ENCODE measurements at regions not wholly inside any gene's neighbourhood (a gene's known extent, or its start where the extent isn't known, plus 50 kb on each side); places are given as distances from the start of the nearest gene placed in this dataset.
"Not testable (repeated sequence)": the region's sequence is repeated elsewhere in the genome, so short reads cannot be mapped to it uniquely, and the experiment has no call there.

- Mint-ChIP-seq H3K4me1 (ENCODE audit: low read depth, unreplicated experiment) (peaks cover 34% of the 10 kb centered on the region), H3K9me3 (ENCODE audit: unreplicated experiment) (no peaks in the 10 kb centered on the region), H3K27ac (ENCODE audit: unreplicated experiment) (peak overlapping the region; percentile 72), H3K27me3 (ENCODE audit: low read depth, unreplicated experiment) (no peaks in the 10 kb centered on the region), H3K36me3 (ENCODE audit: low read depth, unreplicated experiment) (no peaks in the 10 kb centered on the region), H3K4me3 (ENCODE audit: unreplicated experiment) (no peak overlapping the region)
- H3K27ac ChIP-seq (ENCODE audit: low read depth, low read length) = peak overlapping the region; percentile 89
- TF ChIP-seq CTCF (IDR thresholded peaks at IDR 0.05; ENCODE audit: insufficient read depth, low read depth, low read length) = no peak
- no peak for TF ChIP-seq EZH2 (IDR thresholded peaks at IDR 0.05; ENCODE audit: insufficient read depth, low read length)
- H3K4me3 ChIP-seq (ENCODE audit: insufficient read depth, low read depth, low read length) = no peak overlapping the region
- peak overlapping the region; percentile 60 for H3K9ac ChIP-seq (ENCODE audit: low read length)
- DNase-seq (ENCODE audit: low read depth) (no peak), FAIRE-seq (peak; percentile 9)
- H3K9me3 ChIP-seq (ENCODE audit: insufficient read depth, low read depth, low read length) = no peaks in the 10 kb centered on the region
- no peaks in the 10 kb centered on the region for H3K36me3 ChIP-seq (ENCODE audit: insufficient read depth, low read length)
- no peak overlapping the region for H2AFZ ChIP-seq (ENCODE audit: low read depth, low read length)
- H3K4me2 ChIP-seq (ENCODE audit: low read length) = peak overlapping the region; percentile 49
- no peaks in the 10 kb centered on the region for H3K79me2 ChIP-seq (ENCODE audit: insufficient read depth, low read length)
- H3K27me3 ChIP-seq (ENCODE audit: insufficient read depth, low read length) = no peaks in the 10 kb centered on the region
- peaks cover 32% of the 10 kb centered on the region for H3K4me1 ChIP-seq (ENCODE audit: insufficient read depth, low read length)
- H4K20me1 ChIP-seq (ENCODE audit: insufficient read depth, low read length) = no peaks in the 10 kb centered on the region
Observed at GRCh38 chr3:36647423-36647853, 116.9 kb downstream of the DCLK3 start.

- H3K4me3 ChIP-seq (ENCODE audit: insufficient read depth, low read depth, low read length) = no peak overlapping the region
- TF ChIP-seq EZH2 (IDR thresholded peaks at IDR 0.05; ENCODE audit: insufficient read depth, low read length) (no peak), CTCF (IDR thresholded peaks at IDR 0.05; ENCODE audit: insufficient read depth, low read depth, low read length) (no peak)
- FAIRE-seq (no peak), DNase-seq (ENCODE audit: low read depth) (no peak)
- H3K9me3 Mint-ChIP-seq (ENCODE audit: unreplicated experiment) = no peaks in the 10 kb centered on the region
- H3K9me3 ChIP-seq (ENCODE audit: insufficient read depth, low read depth, low read length) = no peaks in the 10 kb centered on the region
- no peak overlapping the region for H3K9ac ChIP-seq (ENCODE audit: low read length)
- H3K4me3 Mint-ChIP-seq (ENCODE audit: unreplicated experiment) = no peak overlapping the region
- no peak overlapping the region for H3K4me2 ChIP-seq (ENCODE audit: low read length)
- no peak overlapping the region for H3K27ac ChIP-seq (ENCODE audit: low read depth, low read length)
- H3K36me3 Mint-ChIP-seq (ENCODE audit: low read depth, unreplicated experiment) = no peaks in the 10 kb centered on the region
- no peaks in the 10 kb centered on the region for H3K36me3 ChIP-seq (ENCODE audit: insufficient read depth, low read length)
- no peak overlapping the region for H2AFZ ChIP-seq (ENCODE audit: low read depth, low read length)
- no peaks in the 10 kb centered on the region for H4K20me1 ChIP-seq (ENCODE audit: insufficient read depth, low read length)
- H3K4me1 ChIP-seq (ENCODE audit: insufficient read depth, low read length) = peaks cover 10% of the 10 kb centered on the region
- H3K4me1 Mint-ChIP-seq (ENCODE audit: low read depth, unreplicated experiment) = peaks cover 17% of the 10 kb centered on the region
- no peak overlapping the region for H3K27ac Mint-ChIP-seq (ENCODE audit: unreplicated experiment)
- no peaks in the 10 kb centered on the region for H3K79me2 ChIP-seq (ENCODE audit: insufficient read depth, low read length)
- H3K27me3 Mint-ChIP-seq (ENCODE audit: low read depth, unreplicated experiment) = no peaks in the 10 kb centered on the region
- no peaks in the 10 kb centered on the region for H3K27me3 ChIP-seq (ENCODE audit: insufficient read depth, low read length)
Observed at GRCh38 chr3:36643192-36643591, 121.2 kb downstream of the DCLK3 start.

- Histone ChIP-seq H3K9me3 (ENCODE audit: insufficient read depth, low read depth, low read length) (no peaks in the 10 kb centered on the region), H3K36me3 (ENCODE audit: insufficient read depth, low read length) (no peaks in the 10 kb centered on the region)
- no peak for DNase-seq (ENCODE audit: low read depth)
Observed at GRCh38 chr3:36635731-36636130, 128.6 kb downstream of the DCLK3 start.

GRCh38 chr3:36633897-36634296 is 130.5 kb downstream of the DCLK3 start:
- not testable (repeated sequence) for H3K36me3 ChIP-seq (ENCODE audit: insufficient read depth, low read length); H3K27ac Mint-ChIP-seq (ENCODE audit: unreplicated experiment); H3K4me1 Mint-ChIP-seq (ENCODE audit: low read depth, unreplicated experiment); H3K36me3 Mint-ChIP-seq (ENCODE audit: low read depth, unreplicated experiment); H2AFZ ChIP-seq (ENCODE audit: low read depth, low read length); DNase-seq (ENCODE audit: low read depth); H3K27ac ChIP-seq (ENCODE audit: low read depth, low read length); H3K4me3 ChIP-seq (ENCODE audit: insufficient read depth, low read depth, low read length); H3K4me2 ChIP-seq (ENCODE audit: low read length); H3K4me3 Mint-ChIP-seq (ENCODE audit: unreplicated experiment); H3K27me3 Mint-ChIP-seq (ENCODE audit: low read depth, unreplicated experiment); H3K9me3 ChIP-seq (ENCODE audit: insufficient read depth, low read depth, low read length); H3K9me3 Mint-ChIP-seq (ENCODE audit: unreplicated experiment); FAIRE-seq; H3K27me3 ChIP-seq (ENCODE audit: insufficient read depth, low read length); H3K79me2 ChIP-seq (ENCODE audit: insufficient read depth, low read length); H4K20me1 ChIP-seq (ENCODE audit: insufficient read depth, low read length); H3K9ac ChIP-seq (ENCODE audit: low read length); H3K4me1 ChIP-seq (ENCODE audit: insufficient read depth, low read length)

More at GRCh38 chr3:36635731-36636130, 128.6 kb downstream of the DCLK3 start:
- no peak overlapping the region for H2AFZ ChIP-seq (ENCODE audit: low read depth, low read length)
- H3K4me2 ChIP-seq (ENCODE audit: low read length) = no peak overlapping the region
- Mint-ChIP-seq H3K9me3 (ENCODE audit: unreplicated experiment) (no peaks in the 10 kb centered on the region), H3K27ac (ENCODE audit: unreplicated experiment) (no peak overlapping the region), H3K4me1 (ENCODE audit: low read depth, unreplicated experiment) (no peaks in the 10 kb centered on the region), H3K4me3 (ENCODE audit: unreplicated experiment) (no peak overlapping the region), H3K36me3 (ENCODE audit: low read depth, unreplicated experiment) (no peaks in the 10 kb centered on the region), H3K27me3 (ENCODE audit: low read depth, unreplicated experiment) (no peaks in the 10 kb centered on the region)
- H3K27ac ChIP-seq (ENCODE audit: low read depth, low read length) = no peak overlapping the region
- H3K79me2 ChIP-seq (ENCODE audit: insufficient read depth, low read length) = no peaks in the 10 kb centered on the region
- no peak overlapping the region for H3K4me3 ChIP-seq (ENCODE audit: insufficient read depth, low read depth, low read length)
- TF ChIP-seq EZH2 (IDR thresholded peaks at IDR 0.05; ENCODE audit: insufficient read depth, low read length) = no peak
- TF ChIP-seq CTCF (IDR thresholded peaks at IDR 0.05; ENCODE audit: insufficient read depth, low read depth, low read length) = no peak
- H3K9ac ChIP-seq (ENCODE audit: low read length) = no peak overlapping the region
- no peaks in the 10 kb centered on the region for H3K4me1 ChIP-seq (ENCODE audit: insufficient read depth, low read length)
- no peaks in the 10 kb centered on the region for H3K27me3 ChIP-seq (ENCODE audit: insufficient read depth, low read length)
- FAIRE-seq = no peak
- H4K20me1 ChIP-seq (ENCODE audit: insufficient read depth, low read length) = no peaks in the 10 kb centered on the region

Measured in astrocyte (in vitro differentiated cells and primary cell).